HG02759 (cell line): ENCODE measurements at regions not wholly inside any gene's neighbourhood (a gene's known extent, or its start where the extent isn't known, plus 50 kb on each side); places are given as distances from the start of the nearest gene placed in this dataset.

Experiments used
- ATAC-seq: cut with Tn5 transposase; IDR thresholded peaks from one replicate; pipeline ENCODE4 v1.9.1; 2021; ENCODE audit warnings: mild to moderate bottlenecking, moderate library complexity; ENCODE audit not compliant: unreplicated experiment

DNA sequence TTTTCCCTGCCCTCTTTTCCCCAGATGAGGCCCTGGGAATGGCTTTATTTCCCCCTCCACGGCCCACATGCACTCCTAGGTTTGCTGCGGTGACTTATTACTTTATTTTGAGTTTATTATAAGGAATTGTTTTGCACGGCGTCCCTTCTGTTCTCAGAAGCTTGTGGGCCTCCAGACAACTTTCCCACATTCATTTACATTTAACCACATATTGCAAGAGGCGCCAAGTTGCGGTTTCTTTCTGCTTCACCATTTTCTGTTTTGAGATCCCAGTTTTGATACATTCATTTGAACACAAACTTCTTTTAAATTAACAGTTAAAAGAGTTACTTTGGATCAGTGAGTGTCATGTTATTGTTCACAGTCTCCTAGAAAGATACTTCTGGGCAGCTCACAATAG is 532.5 kb upstream of the MGMT start:
- no peak for ATAC-seq

DNA sequence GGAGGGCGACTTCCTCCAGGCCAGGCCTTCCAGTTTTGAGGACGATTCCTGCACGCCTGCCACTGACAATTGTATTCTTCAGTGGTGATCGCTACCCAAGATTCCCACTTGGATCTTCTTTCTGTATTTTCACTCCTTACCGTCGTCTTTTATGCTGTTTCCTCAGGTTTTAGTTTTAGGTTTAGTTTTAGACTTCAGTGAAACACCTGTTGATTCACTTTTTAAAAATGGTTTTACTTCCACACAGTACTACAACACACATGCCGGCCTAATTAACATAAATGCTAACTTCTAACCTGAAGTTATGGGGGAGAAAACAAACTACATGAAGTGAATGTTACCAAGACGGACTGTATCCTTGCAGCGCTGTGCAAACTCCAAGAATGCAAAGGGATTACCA is 530.6 kb upstream of the MGMT start:
- ATAC-seq, result no peak

GRCh38 chr10:128938558-128938957 is 528.5 kb upstream of the MGMT start:
- ATAC-seq, result no peak

DNA sequence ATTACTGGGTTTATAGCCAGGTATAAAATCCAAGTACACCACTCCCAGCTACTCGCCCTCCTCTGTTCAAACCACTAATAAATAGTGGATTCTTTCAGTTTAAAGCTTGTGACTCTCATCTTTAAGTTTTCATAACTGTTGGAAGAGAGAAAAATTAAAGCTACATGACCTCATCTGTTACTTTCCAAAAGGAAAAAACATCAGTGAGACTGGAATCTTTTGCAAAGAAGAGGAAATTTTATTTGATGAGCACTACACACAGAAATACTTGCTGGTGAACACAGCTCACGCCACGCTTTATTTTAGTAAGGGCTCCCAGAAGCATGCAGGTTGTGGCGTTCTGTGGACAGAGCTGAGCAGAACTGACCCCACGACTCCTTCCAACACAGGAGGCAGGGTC is 527.0 kb upstream of the MGMT start:
- ATAC-seq, result no peak

- no peak for ATAC-seq
Observed at GRCh38 chr10:128943111-128943510, 523.9 kb upstream of the MGMT start.

DNA sequence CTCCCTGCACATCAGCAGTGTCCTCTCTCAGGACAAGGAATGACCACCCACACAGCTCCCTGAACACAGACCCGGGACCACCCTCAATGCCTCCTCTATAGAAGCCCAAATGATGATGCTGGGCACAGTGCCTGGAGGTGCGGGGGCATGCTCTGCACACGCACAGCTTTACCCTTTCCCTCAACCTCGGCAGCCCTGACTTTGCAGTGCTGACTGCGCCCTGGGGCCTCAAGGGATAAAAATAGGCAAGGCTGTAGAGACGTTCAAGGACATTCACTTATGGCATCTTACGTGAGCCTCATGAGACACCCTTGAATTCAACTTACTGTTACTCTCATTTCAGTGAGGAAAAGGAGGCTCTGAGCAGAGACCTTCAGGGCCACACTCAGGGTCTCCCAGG is 521.6 kb upstream of the MGMT start:
- ATAC-seq, result no peak

DNA sequence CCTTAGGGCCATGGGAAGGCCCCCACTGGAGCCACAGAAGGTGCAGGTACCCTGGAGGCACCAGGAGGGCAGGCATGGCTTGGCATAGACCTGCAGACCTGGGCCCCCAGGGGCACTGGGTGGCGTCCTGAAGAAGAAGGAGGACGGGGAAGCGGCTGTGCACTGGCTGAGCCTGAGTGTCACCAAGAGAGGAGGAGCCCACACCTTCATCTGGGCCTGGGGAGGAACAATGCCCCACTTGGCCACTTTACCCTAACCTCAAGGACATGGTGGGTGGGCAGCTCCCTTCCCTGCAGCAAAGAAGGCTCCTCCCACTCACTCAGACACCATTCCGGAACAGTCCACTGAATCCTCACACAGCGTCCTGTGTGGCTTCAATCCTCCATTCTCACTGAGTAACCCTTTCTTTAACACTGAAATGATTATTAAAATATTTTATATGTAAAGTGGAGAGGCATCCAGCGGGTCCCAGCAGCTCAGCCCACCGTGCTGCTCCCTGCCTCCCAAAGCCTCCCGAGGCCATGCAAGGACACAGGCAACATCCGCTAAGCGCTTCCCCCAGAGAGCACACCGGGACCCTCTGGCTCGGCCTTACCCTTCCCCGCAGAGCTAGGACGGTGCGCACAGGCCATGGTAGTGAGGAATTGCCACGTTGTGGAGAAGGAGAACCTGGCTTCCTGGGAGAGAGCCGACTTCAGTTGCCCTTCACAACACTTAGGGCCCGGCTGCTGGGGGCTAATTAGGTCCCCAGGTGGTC is 516.7 kb upstream of the MGMT start:
- ATAC-seq, result no peak

DNA sequence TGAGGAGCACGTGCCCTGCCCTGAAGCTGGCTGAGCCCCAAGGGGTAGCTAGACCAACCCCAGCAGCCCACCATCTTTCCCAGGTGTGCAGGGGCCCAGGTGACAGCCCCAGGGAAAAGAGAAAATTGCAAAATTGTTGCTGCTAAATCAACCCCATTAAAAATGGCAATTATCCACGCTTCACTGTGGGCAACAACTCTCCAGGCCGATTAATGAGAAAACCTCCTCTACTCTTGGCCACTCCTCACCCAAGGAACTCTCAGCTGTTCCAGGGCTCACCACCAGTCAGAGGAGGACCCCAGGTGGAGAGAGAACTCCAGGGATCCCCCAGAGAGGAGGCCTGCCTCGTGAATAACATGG is 516.1 kb upstream of the MGMT start:
- no peak for ATAC-seq

DNA sequence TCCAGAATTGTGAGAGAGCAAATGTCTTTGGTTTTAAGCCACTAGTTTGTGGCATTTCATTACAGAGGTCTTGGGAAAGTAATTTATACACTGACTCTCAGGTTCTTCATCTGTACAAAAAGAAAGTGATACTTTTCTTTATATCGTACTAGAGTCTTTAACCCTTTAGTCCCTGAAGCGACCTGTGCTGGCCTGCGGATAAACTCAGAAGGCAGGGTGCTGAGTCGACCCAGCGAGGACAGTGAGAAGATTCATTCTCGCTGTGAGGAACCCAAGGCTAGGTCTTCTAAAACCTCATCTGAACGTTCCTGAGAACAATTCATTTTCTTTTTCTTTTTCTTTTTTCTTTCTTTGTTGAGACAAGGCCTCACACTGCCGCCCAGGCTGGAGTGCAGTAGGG is 514.2 kb upstream of the MGMT start:
- no peak for ATAC-seq

DNA sequence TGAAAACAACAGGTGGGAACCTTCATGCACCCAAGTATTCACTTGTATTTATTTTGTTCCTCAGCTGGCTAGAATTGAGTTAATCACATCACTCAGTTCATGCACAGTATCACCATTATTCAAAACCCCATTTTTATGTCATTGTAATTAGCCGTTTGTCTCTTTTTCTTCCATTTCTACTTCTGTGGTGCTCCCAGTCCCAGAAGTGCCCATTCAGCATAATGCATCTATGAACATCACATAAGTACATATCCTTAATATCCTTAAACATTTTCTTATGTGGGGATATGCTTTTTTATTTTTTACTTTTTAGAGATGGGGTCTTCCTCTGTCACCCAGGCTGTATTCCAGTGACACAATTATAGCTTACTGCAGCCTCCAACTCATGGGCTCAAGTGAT is 510.9 kb upstream of the MGMT start:
- ATAC-seq, result no peak

DNA sequence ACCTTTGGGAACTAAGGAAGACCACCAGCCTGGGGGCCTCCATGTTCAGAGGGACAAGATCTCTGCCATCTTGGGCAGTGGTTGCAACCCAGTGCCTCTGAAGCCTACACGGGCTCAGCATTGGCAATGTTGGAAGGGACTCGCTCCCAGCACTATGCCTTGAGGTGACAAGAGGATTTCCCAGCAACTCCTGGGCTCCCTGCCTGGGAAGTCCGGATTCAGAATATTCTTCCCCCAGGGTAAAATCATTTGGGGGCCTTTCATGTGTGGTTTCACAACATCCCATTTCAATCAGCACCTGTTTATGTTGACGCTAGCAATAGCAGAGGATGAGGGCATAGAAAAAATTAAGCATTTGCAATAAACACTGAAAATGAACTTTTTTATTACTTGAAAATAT is 509.8 kb upstream of the MGMT start:
- ATAC-seq, result no peak

GRCh38 chr10:128958834-128959690 is 508.0 kb upstream of the MGMT start:
- ATAC-seq, result no peak

- ATAC-seq, result no peak
Observed at GRCh38 chr10:128959746-128960145, 507.3 kb upstream of the MGMT start.

- no peak for ATAC-seq
Observed at GRCh38 chr10:128960517-128960916, 506.5 kb upstream of the MGMT start.

GRCh38 chr10:128962182-128962581 is 504.9 kb upstream of the MGMT start:
- ATAC-seq, result no peak

- ATAC-seq, result no peak
Observed at GRCh38 chr10:128963211-128964099, 503.6 kb upstream of the MGMT start.

DNA sequence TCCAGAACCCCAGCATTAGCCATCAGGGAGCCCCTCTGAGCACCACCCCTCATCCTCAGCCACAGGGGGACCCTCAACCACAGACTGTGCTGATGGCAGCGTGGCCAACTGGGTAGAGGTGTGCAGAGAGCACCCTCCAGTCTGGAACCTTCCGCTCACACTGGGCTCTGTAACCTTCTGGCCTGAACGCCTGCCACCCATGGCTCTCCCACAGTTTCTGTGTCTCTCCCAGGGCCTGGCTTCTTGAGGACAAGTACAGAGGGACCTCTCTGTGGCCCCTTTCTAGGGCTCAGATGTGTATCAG is 503.0 kb upstream of the MGMT start:
- ATAC-seq, result no peak

DNA sequence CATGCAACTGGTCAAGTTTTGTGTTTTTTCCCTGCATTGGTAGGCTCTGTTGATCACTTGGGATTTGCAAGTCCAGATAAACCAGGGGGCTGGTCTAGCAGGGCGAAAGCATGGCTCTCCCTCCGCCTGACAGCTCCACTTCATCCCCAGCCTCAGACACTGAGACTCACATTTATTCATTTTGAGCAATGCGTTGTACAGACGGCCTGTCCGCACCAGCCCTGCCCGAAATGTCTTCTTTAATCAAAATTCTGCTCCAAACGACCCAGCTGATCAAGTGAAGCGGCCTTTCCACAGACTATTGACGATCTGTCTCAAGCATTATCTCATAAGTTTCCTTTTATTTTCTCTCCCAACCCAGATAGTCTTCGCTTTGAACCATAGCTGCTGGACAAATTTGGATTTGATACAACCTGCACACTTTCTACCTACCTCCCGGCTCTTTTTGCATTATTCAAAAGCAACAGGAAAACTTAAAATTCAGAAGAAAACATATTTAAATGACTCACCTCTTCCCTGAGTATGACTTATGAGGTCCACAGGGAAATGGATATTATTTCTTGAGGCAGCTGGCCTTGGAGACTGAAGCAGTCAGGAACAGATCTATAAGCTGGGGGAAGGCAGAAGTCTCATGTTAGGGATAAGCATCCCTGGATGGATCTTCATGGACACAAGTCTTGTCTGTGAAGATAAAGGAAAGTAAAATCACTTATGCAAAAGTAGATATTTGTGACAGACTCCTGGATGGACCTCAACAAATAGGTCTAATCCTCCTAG is 498.9 kb upstream of the MGMT start:
- ATAC-seq, result no peak

GRCh38 chr10:128969551-128969950 is 497.5 kb upstream of the MGMT start:
- no peak for ATAC-seq

GRCh38 chr10:128971374-128972035 is 495.5 kb upstream of the MGMT start:
- ATAC-seq, result no peak
